Astrocyte of the spinal cord (primary cell): ENCODE measurements at regions not wholly inside any gene's neighbourhood (a gene's known extent, or its start where the extent isn't known, plus 50 kb on each side); places are given as distances from the start of the nearest gene placed in this dataset.

Source experiments
- DNase-seq: peaks from one replicate; pipeline ENCODE4 v3.0.0; 2011; ENCODE audit warnings: low read depth, low spot score
- H3K4me3 ChIP-seq: 2 replicates; pipeline ENCODE4 v1.5.1; 2011; ENCODE audit warnings: low read depth, mild to moderate bottlenecking, low read length, moderate library complexity
- CTCF ChIP-seq: IDR thresholded peaks from 2 replicates; pipeline ENCODE4 v1.5.1; 2012; ENCODE audit warnings: low read depth, mild to moderate bottlenecking, low read length, inconsistent platforms
- in situ Hi-C: cut with HindIII; loops from 2 replicates; pipeline ENCODE4 v1.10.0; 2017; ENCODE audit warnings: low sequenced_read_pairs

DNA sequence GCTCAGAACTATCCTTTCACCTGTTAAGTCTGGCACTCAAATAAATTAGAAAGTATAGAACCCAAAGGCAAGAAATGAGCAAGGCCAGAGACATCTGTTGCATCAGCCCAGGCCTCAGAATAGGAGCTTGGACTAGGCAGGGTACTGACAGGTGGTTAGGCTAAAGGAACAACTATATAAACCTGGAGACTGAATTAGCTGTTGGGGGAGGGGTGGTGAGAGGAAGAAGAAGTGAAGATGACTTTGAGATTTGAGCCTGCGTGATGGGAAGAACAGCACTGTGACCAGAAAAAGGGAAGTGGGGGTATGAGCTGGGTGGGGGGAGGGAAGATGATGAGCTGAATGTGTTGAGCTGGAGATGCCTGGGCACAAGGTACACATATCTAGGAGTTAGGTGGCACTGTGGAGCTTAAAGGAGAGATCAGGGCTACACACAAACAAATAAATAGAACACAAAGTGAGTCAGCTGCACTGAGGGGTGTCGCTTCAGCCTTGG, 244.7 kb downstream of the PTEN start:
- no peak for TF ChIP-seq CTCF
- no peak overlapping the region for H3K4me3 ChIP-seq
- in situ Hi-C loops = no loop called here
- no peak for DNase-seq

DNA sequence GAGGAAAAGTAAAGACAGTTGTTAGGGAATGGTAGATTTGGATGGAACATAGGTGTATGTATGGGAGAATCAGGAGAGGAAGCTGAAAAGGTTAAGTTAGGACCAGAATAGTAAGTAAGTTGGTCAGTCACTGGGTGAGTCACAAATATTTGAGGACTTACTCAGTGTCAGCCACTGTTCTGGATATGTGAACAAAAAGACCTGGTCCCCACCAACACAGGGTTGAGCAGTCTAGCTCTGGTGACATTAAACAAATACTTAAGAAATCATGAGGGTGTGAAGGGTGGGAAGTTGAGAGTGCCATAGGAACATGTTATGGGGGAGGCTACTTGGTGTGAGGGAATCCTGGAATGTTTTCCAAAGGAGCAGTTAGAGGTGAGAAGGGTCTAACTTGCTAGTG, 246.9 kb downstream of the PTEN start:
- in situ Hi-C loops = no loop called here
- no peak for TF ChIP-seq CTCF

DNA sequence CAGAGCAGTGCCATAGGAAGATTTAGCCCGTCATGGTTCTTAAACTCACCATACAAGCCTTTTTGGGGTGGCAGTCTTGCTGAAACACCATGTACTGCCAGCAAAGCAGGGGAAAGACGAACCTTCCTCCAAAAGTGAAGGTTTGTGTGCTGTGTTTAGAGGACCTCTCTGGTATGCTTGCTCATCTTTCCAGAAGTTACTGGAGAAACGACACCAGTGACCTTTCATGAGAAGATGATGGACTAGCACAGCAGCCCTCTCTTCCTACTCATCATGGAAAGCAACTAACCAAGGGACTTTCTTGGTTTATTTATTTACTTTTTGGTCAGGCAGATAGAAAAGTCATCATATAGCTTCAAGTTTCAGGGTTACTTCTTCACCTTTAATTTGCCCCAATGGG, 247.4 kb downstream of the PTEN start:
- in situ Hi-C loops = no loop called here
- H3K4me3 ChIP-seq = no peak overlapping the region
- no peak for TF ChIP-seq CTCF
- DNase-seq = no peak

More for the DNA sequence above, 246.9 kb downstream of the PTEN start:
- peak; percentile 54 for DNase-seq
- H3K4me3 ChIP-seq = no peak overlapping the region

GRCh38 chr10:88111294-88111693, 247.9 kb downstream of the PTEN start:
- in situ Hi-C loops = no loop called here
- no peak overlapping the region for H3K4me3 ChIP-seq
- DNase-seq = no peak
- TF ChIP-seq CTCF = no peak

DNA sequence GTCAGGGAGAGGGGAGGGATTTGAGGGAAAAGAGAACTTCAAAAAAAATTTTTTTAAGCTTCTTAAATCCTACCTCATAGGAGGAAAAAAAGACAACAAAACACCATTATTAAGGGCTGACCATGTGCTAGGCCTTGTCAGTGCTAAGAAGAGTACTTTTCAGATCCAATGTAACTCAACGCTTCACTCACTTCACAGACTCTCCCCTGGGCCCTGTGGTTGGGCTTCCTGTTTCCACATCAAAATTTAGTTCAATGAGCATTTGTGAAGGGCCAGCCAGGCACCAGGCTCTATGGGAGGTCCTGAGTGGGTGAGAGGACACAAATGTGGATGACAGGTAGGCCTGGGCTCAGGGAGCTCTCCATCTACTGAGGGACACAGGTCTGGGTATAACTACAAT, 249.8 kb downstream of the PTEN start:
- in situ Hi-C loops = no loop called here
- no peak for TF ChIP-seq CTCF
- no peak for DNase-seq
- no peak overlapping the region for H3K4me3 ChIP-seq

GRCh38 chr10:88113657-88114272, 250.3 kb downstream of the PTEN start:
- no peak overlapping the region for H3K4me3 ChIP-seq

More at GRCh38 chr10:88113657-88114272, 250.3 kb downstream of the PTEN start:
- in situ Hi-C loops = no loop called here
- TF ChIP-seq CTCF = no peak
- no peak for DNase-seq
